K562 (cell line): ENCODE measurements at regions not wholly inside any gene's neighbourhood (a gene's known extent, or its start where the extent isn't known, plus 50 kb on each side); places are given as distances from the start of the nearest gene placed in this dataset.
"Not testable (repeated sequence)": the region's sequence is repeated elsewhere in the genome, so short reads cannot be mapped to it uniquely, and the experiment has no call there.

Experiments
- ATAC-seq: fragments of 200-7000 bp; cut with Tn5 transposase; 3 replicates; pipeline ENCODE4 v1.9.1; 2020; ENCODE audit warnings: moderate library complexity
- BruUV-seq: library from RNA; stranded (reverse); fragments of 400-500 nt; replicated peaks from 2 replicates; lab custom pipeline; 2021; lab: Mats Ljungman, UMichigan
- CTCF ChIA-PET: fragments of 300-600 bp; formaldehyde crosslinking; extraction: SDS; loops from one replicate; lab custom pipeline; 2021; ENCODE audit warnings: low intra/inter-chr PET ratio; lab: Yijun Ruan, JAX
- POLR2A ChIA-PET: fragments of 300-600, 350-650 bp; sonication (Branson Sonifier 250); formaldehyde crosslinking; extraction: SDS; loops from one replicate; lab custom pipeline; 2021; ENCODE audit warnings: antibody characterized with exemption, inconsistent platforms; lab: Yijun Ruan, JAX
- DNase-seq, 4 experiments: peaks; one replicate each; pipeline versions ENCODE4 v3.0.0 to v3.0.0-alpha.2; 2011 to 2018; ENCODE audit warnings: low spot score in 3 of 4, mixed read lengths in 3 of 4; ENCODE audit errors: extremely low read depth in 1 of 4
- FAIRE-seq: peaks from 2 replicates; lab custom pipeline; 2011; peaks lifted over from hg19 to GRCh38; lab: Jason Lieb, UNC
- H2AFZ ChIP-seq: 2 replicates; pipeline ENCODE4 v1.6.0; 2011; ENCODE audit warnings: low read depth, low read length, control low read depth, inconsistent platforms
- H3K27ac ChIP-seq: fragments of 200-600 bp; 3 replicates; pipeline ENCODE4 v1.8.0; 2011; ENCODE audit warnings: low read depth, mild to moderate bottlenecking, control low read depth, inconsistent platforms, low read length, moderate library complexity, mixed read lengths; ENCODE audit errors: extremely low read depth
- H3K27me3 ChIP-seq, 2 experiments: fragments of 300-600 bp in 1 of 2; 2 replicates in 1 of 2; 3 replicates in 1 of 2; pipeline versions ENCODE4 v1.6.0 to v1.8.0; 2011; ENCODE audit warnings: inconsistent platforms in 2 of 2, low read length in 2 of 2, mild to moderate bottlenecking in 1 of 2, mixed read lengths in 1 of 2, moderate library complexity in 1 of 2; ENCODE audit not compliant: control insufficient read depth in 2 of 2, insufficient read depth in 2 of 2
- H3K36me3 ChIP-seq: fragments of 300-600 bp; 3 replicates; pipeline ENCODE4 v1.8.0; 2011; ENCODE audit warnings: mild to moderate bottlenecking, low read length, inconsistent platforms; ENCODE audit not compliant: control insufficient read depth, insufficient read depth
- H3K4me1 ChIP-seq, 2 experiments: fragments of 200-600 bp in 1 of 2; replicated peaks in 1 of 2; 2 replicates in 1 of 2; 3 replicates in 1 of 2; pipeline versions ENCODE4 v1.5.1 to v1.8.0; 2011; ENCODE audit warnings: inconsistent platforms in 2 of 2, low read length in 2 of 2, mild to moderate bottlenecking in 1 of 2, mixed read lengths in 1 of 2, moderate library complexity in 1 of 2; ENCODE audit not compliant: control insufficient read depth in 2 of 2, insufficient read depth in 2 of 2
- H3K4me2 ChIP-seq: 2 replicates; pipeline ENCODE4 v1.6.1; 2011; ENCODE audit warnings: low read length, control low read depth, inconsistent platforms, mixed read lengths; ENCODE audit not compliant: insufficient read depth
- H3K4me3 ChIP-seq: fragments of 200-600 bp; sonication (generic), shearing (Covaris generic); 2 replicates; pipeline ENCODE4 v1.5.1; 2016; ENCODE audit warnings: control low read depth, inconsistent platforms
- H3K79me2 ChIP-seq: fragments of 200-600 bp; 3 replicates; pipeline ENCODE4 v1.8.0; 2011; ENCODE audit warnings: low read length, inconsistent platforms; ENCODE audit not compliant: control insufficient read depth, insufficient read depth
- H3K9ac ChIP-seq, 2 experiments: 2 replicates each; pipeline versions ENCODE4 v1.6.0 to v1.6.1; 2011; ENCODE audit warnings: low read depth in 2 of 2, low read length in 2 of 2, control low read depth in 1 of 2, inconsistent platforms in 1 of 2, mild to moderate bottlenecking in 1 of 2, mixed read lengths in 1 of 2; ENCODE audit not compliant: insufficient read depth in 1 of 2
- H3K9me1 ChIP-seq: one replicate; pipeline ENCODE4 v1.6.0; 2011; ENCODE audit warnings: inconsistent platforms, mild to moderate bottlenecking, low read length, moderate library complexity; ENCODE audit not compliant: control insufficient read depth, insufficient read depth
- H3K9me3 ChIP-seq: replicated peaks from 2 replicates; pipeline ENCODE4 v1.5.1; 2011; ENCODE audit warnings: low read depth, low read length, inconsistent platforms; ENCODE audit not compliant: control insufficient read depth, insufficient read depth
- H4K20me1 ChIP-seq: replicated peaks from 2 replicates; pipeline ENCODE4 v1.6.1; 2011; ENCODE audit warnings: low read length, inconsistent platforms, mixed read lengths; ENCODE audit not compliant: control insufficient read depth, insufficient read depth
- CBX5 ChIP-seq: IDR thresholded peaks from 2 replicates; pipeline ENCODE4 v1.6.1; 2014; ENCODE audit warnings: low read depth, borderline replicate concordance
- RAD21 ChIP-seq, 2 experiments: fragments of 250-450 bp in 1 of 2; fragments of 450-650 bp in 1 of 2; sonication (Bioruptor Pico) in 1 of 2; formaldehyde crosslinking in 1 of 2; IDR thresholded peaks in 1 of 2; conservative IDR thresholded peaks in 1 of 2; 2 replicates each; pipeline versions ENCODE4 v1.4.0 to v1.8.0; 2020 to 2022; ENCODE audit warnings: mild to moderate bottlenecking in 2 of 2, moderate library complexity in 1 of 2
- TRIM28 ChIP-seq: fragments of 450-650 bp; IDR thresholded peaks from 2 replicates; pipeline ENCODE4 v1.6.1; 2017
- ZNF197 ChIP-seq: fragments of 200-800 bp; sonication (Bioruptor generic); IDR thresholded peaks from 2 replicates; pipeline ENCODE4 v1.6.1; 2016; ENCODE audit warnings: low read depth, missing genetic modification characterization, missing compliant biosample characterization
- WGBS: fragments of 100-300 bp; shearing (Covaris generic); methylation state at CpG from one replicate; pipeline ENCODE4 v1.1.6; 2016; ENCODE audit warnings: low coverage, mixed read lengths; ENCODE audit not compliant: insufficient coverage; ENCODE audit errors: missing lambda C conversion rate; 5-methylcytosine and 5-hydroxymethylcytosine counted together
- in situ Hi-C: fragments of 300-500 bp; cut with MboI; formaldehyde crosslinking; loops from 4 replicates; pipeline ENCODE4 v1.15.0; 2018; ENCODE audit warnings: inconsistent platforms, mixed read lengths
- intact Hi-C: fragments of 100-400 bp; cut with micrococcal nuclease; formaldehyde crosslinking; loops from 2 replicates; pipeline ENCODE4 v1.14.2; 2022
- TF ChIP-seq, protein P1 (sequence below), 3 experiments: IDR thresholded peaks in 2 of 3; conservative IDR thresholded peaks in 1 of 3; 2 replicates each; pipeline ENCODE4 v1.5.1; 2011 to 2012; ENCODE audit warnings: low read length in 3 of 3, mild to moderate bottlenecking in 3 of 3, control low read depth in 2 of 3, improper control_type of control experiment in 1 of 3, inconsistent platforms in 1 of 3, low read depth in 1 of 3, mixed read lengths in 1 of 3, moderate library complexity in 1 of 3; ENCODE audit not compliant: insufficient read depth in 2 of 3
- TF ChIP-seq, protein P2 (sequence below): fragments of 450-650 bp; IDR thresholded peaks from 2 replicates; pipeline ENCODE4 v1.6.1; 2018; ENCODE audit warnings: mild to moderate bottlenecking, low read depth; ENCODE audit not compliant: partially characterized antibody

DNA sequence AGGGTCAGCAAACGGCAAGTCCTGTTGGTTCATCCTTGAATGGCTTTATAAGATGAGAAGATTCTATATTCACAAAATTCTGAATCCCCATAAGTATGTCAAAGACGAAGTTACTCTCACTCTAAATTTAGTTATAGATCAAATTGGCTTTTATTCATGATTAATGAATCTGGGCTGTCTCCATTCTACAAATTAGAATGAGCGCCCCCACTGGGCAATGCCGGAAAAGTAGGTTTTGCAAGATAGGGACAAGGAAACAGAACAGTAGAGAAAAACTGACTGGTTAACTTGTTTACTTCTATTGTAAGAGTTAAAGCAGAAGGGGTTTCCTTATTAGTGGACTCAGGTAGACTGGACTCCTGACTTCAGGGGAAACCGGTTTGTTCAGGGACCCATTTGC, 100.3 kb downstream of the F11 start:
- H2AFZ ChIP-seq = no peak overlapping the region
- H3K9me3 ChIP-seq = no peaks in the 10 kb centered on the region; the same call in 1 of the 2 replicates
- no peak overlapping the region for H3K9ac ChIP-seq
- FAIRE-seq = no peak
- CTCF ChIA-PET = no interaction called here
- in situ Hi-C loops = no loop called here
- POLR2A ChIA-PET = no interaction called here
- no peaks in the 10 kb centered on the region for H3K27me3 ChIP-seq
- no peaks in the 10 kb centered on the region for H4K20me1 ChIP-seq
- TF ChIP-seq ZNF197 (CRISPR knock-in tag) = no peak
- TF ChIP-seq, protein P1, sequence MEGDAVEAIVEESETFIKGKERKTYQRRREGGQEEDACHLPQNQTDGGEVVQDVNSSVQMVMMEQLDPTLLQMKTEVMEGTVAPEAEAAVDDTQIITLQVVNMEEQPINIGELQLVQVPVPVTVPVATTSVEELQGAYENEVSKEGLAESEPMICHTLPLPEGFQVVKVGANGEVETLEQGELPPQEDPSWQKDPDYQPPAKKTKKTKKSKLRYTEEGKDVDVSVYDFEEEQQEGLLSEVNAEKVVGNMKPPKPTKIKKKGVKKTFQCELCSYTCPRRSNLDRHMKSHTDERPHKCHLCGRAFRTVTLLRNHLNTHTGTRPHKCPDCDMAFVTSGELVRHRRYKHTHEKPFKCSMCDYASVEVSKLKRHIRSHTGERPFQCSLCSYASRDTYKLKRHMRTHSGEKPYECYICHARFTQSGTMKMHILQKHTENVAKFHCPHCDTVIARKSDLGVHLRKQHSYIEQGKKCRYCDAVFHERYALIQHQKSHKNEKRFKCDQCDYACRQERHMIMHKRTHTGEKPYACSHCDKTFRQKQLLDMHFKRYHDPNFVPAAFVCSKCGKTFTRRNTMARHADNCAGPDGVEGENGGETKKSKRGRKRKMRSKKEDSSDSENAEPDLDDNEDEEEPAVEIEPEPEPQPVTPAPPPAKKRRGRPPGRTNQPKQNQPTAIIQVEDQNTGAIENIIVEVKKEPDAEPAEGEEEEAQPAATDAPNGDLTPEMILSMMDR (IDR thresholded peaks at IDR 0.05 in 2 of 3, conservative IDR thresholded peaks at IDR 0.05 in 1 of 3; ENCODE audit: insufficient read depth in 2 of 3, low read depth in 1 of 3, low read length in 3 of 3) = peak in 2 of 3 experiments; percentile 16 to 21; a peak in 1 of 6 replicates
- no peaks in the 10 kb centered on the region for H3K79me2 ChIP-seq
- no peak for ATAC-seq
- no peak overlapping the region for H3K4me2 ChIP-seq
- no TSS peak for BruUV-seq
- no peaks in the 10 kb centered on the region for H3K36me3 ChIP-seq
- H3K9me1 ChIP-seq = no peaks in the 10 kb centered on the region
- DNase-seq = peak in 1 of 4 experiments; percentile 17
- no peaks in the 10 kb centered on the region for H3K4me1 ChIP-seq
- no peak overlapping the region for H3K4me3 ChIP-seq
- 2% methylated on average over 5 of the region's 5 CpGs for WGBS
- intact Hi-C loops = no loop called here
- no peak overlapping the region for H3K27ac ChIP-seq

DNA sequence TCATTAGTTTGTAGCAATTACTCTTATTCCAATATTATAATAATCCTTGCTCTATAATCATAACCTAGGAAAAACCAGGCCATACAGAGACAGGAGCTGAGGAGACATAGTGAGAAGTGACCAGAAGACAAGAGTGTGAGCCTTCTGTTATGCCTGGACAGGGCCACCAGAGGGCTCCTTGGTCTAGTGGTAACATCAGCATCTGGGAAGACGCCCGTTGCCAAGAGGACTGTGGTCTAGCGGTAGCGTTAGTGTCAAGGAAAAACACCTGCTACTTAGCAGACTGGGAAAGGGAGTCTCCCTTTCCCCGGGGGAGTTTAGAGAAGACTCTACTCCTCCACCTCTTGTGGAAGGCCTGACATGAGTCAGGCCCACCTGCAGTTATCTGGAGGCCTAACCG, 97.0 kb downstream of the F11 start:
- WGBS = 9% methylated on average over 6 of the region's 6 CpGs
- FAIRE-seq = not testable (repeated sequence)

More for the DNA sequence above, 97.0 kb downstream of the F11 start:
- H3K9me3 ChIP-seq, H3K9me1 ChIP-seq, POLR2A ChIA-PET, H3K36me3 ChIP-seq: not testable (repeated sequence)
- TF ChIP-seq, protein P2, sequence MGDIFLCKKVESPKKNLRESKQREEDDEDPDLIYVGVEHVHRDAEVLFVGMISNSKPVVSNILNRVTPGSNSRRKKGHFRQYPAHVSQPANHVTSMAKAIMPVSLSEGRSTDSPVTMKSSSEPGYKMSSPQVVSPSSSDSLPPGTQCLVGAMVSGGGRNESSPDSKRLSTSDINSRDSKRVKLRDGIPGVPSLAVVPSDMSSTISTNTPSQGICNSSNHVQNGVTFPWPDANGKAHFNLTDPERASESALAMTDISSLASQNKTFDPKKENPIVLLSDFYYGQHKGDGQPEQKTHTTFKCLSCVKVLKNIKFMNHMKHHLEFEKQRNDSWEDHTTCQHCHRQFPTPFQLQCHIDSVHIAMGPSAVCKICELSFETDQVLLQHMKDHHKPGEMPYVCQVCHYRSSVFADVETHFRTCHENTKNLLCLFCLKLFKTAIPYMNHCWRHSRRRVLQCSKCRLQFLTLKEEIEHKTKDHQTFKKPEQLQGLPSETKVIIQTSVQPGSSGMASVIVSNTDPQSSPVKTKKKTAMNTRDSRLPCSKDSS = peak; percentile 47
- TF ChIP-seq RAD21 (CRISPR knock-in tag; conservative IDR thresholded peaks at IDR 0.05 in 1 of 2, IDR thresholded peaks at IDR 0.05 in 1 of 2) = peak in 1 of 2 experiments; percentile 68; a peak in 3 of 4 replicates
- TF ChIP-seq CBX5 = peak; percentile 79
- TF ChIP-seq, protein P1 (IDR thresholded peaks at IDR 0.05 in 2 of 3, conservative IDR thresholded peaks at IDR 0.05 in 1 of 3; ENCODE audit: insufficient read depth in 2 of 3, low read depth in 1 of 3, low read length in 3 of 3) = peak in 2 of 3 experiments; percentile 16 to 31; a peak in 2 of 6 replicates
- peak; percentile 57; the same call in 1 of the 2 replicates for TF ChIP-seq TRIM28
- TF ChIP-seq, all 486 proteins: peak for 5; not testable (repeated sequence) for 481
- H3K79me2 ChIP-seq, H3K4me2 ChIP-seq, H4K20me1 ChIP-seq, in situ Hi-C loops, H3K9ac ChIP-seq, H2AFZ ChIP-seq, ATAC-seq, H3K27ac ChIP-seq, H3K27me3 ChIP-seq, H3K4me3 ChIP-seq, BruUV-seq, H3K4me1 ChIP-seq: not testable (repeated sequence)
- peak in 1 of 4 experiments; percentile 26 for DNase-seq
- intact Hi-C loops = loop anchor here (1.0 kb wide), 1 partner anchor 224 kb away; no protein-coding TSS in a partner anchor
- CTCF ChIA-PET = interaction anchor here (0.8 to 1.2 kb wide), 2 partner anchors 224 to 225 kb away, joined by 3 to 4 read pairs; no protein-coding TSS in a partner anchor
